Coronary artery (tissue), 2 donors: ENCODE measurements at regions not wholly inside any gene's neighbourhood (a gene's known extent, or its start where the extent isn't known, plus 50 kb on each side); places are given as distances from the start of the nearest gene placed in this dataset.
"Not testable (repeated sequence)": the region's sequence is repeated elsewhere in the genome, so short reads cannot be mapped to it uniquely, and the experiment has no call there.

Experiments
- DNase-seq: peaks from one replicate; pipeline ENCODE4 v3.0.0-alpha.2; 2017; ENCODE audit warnings: low spot score
- H3K27ac ChIP-seq, 2 donors: fragments of 200-600 bp; sonication (generic); one replicate each; pipeline ENCODE4 v1.5.1; 2016 to 2019
- H3K4me3 ChIP-seq: fragments of 200-600 bp; sonication (generic); 2 replicates; pipeline ENCODE4 v1.5.1; 2016; ENCODE audit warnings: mild to moderate bottlenecking, moderate library complexity
- TF ChIP-seq, protein P1 (sequence below): fragments of 200-600 bp; sonication (generic); IDR thresholded peaks from one replicate; pipeline ENCODE4 v1.5.1; 2019; ENCODE audit warnings: antibody characterized with exemption

DNA sequence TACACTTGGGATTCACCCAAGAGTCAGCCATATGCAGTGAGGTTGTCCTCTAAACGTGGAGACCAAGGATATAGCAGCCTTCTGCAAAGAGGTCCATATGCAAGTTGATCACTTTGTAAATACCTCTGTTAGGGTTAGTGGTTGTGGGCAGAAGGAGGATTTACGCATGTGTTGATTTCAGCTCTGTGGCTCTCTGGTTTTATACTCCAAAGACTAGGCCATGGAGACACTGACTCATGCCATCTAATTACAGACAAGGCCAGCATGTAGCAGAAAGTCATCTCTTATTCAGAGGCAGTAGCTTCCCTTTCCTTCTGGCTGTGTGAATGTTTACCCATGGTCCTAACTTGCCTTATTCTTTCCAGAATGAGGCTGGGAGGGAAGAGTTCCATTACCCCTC, 140.9 kb upstream of the GOLGA6L4 start:
- DNase-seq, H3K27ac ChIP-seq, H3K4me3 ChIP-seq: not testable (repeated sequence)

- DNase-seq, H3K4me3 ChIP-seq, H3K27ac ChIP-seq: not testable (repeated sequence)
Measured at GRCh38 chr15:84097053-84097452, 138.5 kb upstream of the GOLGA6L4 start.

GRCh38 chr15:84098604-84099003, 137.0 kb upstream of the GOLGA6L4 start:
- Histone ChIP-seq H3K4me3 (no peak overlapping the region), H3K27ac (no peak overlapping the region)
- no peak for DNase-seq
- TF ChIP-seq, protein P1, sequence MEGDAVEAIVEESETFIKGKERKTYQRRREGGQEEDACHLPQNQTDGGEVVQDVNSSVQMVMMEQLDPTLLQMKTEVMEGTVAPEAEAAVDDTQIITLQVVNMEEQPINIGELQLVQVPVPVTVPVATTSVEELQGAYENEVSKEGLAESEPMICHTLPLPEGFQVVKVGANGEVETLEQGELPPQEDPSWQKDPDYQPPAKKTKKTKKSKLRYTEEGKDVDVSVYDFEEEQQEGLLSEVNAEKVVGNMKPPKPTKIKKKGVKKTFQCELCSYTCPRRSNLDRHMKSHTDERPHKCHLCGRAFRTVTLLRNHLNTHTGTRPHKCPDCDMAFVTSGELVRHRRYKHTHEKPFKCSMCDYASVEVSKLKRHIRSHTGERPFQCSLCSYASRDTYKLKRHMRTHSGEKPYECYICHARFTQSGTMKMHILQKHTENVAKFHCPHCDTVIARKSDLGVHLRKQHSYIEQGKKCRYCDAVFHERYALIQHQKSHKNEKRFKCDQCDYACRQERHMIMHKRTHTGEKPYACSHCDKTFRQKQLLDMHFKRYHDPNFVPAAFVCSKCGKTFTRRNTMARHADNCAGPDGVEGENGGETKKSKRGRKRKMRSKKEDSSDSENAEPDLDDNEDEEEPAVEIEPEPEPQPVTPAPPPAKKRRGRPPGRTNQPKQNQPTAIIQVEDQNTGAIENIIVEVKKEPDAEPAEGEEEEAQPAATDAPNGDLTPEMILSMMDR: no peak

DNA sequence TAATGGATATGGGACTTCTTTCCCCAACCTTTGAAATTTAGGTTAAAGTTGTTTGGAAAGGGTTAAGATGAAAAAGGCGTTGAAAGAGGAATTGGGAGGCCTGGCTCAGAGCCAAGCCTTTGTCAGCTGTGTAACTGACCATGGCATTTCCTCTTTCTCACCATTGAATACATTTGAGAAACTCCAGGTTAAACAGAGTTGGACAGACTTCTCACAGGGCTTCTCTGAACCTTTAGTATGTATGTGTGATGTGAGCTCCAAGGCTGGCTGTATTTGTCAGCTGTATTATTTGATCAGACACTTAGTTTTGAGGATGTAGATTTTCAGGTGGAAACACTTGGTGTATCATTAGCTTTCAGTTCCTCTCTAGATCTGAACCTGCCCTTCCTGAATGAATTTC, 136.4 kb upstream of the GOLGA6L4 start:
- TF ChIP-seq, protein P1: no peak
- no peak for DNase-seq
- H3K27ac ChIP-seq: no peak overlapping the region
- H3K4me3 ChIP-seq: no peak overlapping the region

DNA sequence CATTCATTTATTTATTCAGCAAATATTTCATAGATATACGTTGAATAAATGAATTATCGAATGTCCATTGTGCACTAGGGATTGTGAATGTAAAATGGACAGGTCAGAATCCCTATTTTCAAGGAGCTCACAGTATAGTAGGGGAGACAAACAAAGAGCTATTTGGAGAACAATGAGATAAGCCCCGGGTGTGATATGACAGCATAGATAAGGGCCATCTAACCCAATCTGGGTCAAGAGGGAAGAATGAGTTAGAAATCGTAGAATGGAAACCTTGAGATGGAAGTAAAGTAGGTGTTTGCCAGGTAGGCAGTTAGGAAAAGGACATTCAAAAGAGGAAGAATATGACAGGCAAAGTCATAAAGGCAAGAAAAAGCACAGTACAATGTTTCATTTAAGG, 132.2 kb upstream of the GOLGA6L4 start:
- TF ChIP-seq, protein P1: no peak
- no peak overlapping the region for H3K4me3 ChIP-seq
- DNase-seq: no peak
- no peak overlapping the region for H3K27ac ChIP-seq

GRCh38 chr15:84104853-84105252, 130.7 kb upstream of the GOLGA6L4 start:
- TF ChIP-seq, protein P1: no peak
- no peak overlapping the region for H3K27ac ChIP-seq
- no peak overlapping the region for H3K4me3 ChIP-seq
- no peak for DNase-seq

DNA sequence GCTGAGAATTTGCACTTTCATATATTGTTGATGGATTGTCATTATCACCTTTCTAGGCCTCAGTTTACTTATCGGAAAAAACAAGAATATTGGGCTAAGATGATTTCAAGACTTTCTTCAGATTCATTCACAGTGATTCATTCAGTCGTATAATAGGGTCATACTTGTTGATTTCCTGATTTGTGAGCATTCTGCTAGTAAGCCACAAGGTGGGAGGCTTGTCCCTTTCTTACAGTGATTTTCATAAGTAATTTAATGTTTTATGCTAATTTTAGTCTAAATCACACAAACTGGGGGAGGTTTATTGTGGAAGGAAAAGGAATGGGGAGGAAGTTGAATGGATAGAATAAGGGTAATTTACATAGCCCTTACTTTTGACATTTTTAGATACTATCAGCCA, 126.8 kb upstream of the GOLGA6L4 start:
- DNase-seq: no peak
- TF ChIP-seq, protein P1: no peak
- no peak overlapping the region for H3K27ac ChIP-seq
- H3K4me3 ChIP-seq: no peak overlapping the region

GRCh38 chr15:84111575-84111974, 124.0 kb upstream of the GOLGA6L4 start:
- no peak for DNase-seq
- TF ChIP-seq, protein P1: no peak
- Histone ChIP-seq H3K27ac (no peak overlapping the region), H3K4me3 (no peak overlapping the region)
